ENCODE measurements at regions not wholly inside any gene's neighbourhood (a gene's known extent, or its start where the extent isn't known, plus 50 kb on each side); places are given as distances from the start of the nearest gene placed in this dataset.

DNA sequence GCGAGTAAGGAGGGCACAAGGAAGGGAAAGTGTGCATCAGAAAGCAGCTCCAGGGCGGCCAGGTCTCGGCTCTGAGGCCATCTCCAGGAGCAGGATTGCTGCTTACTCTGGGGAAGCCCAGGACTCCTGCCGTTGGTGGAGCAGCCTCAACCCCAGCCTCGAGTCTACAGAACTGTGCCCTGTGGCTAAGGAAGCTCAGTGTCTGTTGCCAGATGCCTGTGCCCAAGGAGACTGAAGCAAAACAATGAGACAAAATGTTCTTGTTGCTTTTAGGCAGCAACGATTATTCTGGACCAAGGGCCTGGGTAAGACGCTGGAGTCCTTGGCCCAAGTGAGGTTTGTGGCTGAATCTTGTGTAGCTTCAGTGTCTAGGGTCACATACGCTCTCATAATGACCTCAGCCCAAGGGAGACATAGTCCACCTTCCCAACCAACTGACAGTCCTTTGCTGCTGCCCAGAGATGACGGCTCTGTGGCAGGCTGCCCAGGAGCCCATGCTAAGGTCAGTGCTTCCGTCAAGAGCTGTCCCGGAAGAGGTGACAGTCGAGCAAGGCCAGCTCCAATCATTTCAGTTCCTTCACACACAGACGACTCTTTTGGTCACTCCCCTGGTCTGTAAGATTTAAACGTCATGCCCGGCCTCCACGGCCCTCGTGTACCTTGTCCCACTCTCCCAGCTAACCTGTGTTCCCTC is 223.8 kb downstream of the TTC32 start:
- TF ChIP-seq TAF1 (IDR thresholded peaks at IDR 0.05; ENCODE audit: borderline replicate concordance, insufficient read depth, low read length) (no peak), SIN3A (IDR thresholded peaks at IDR 0.05; ENCODE audit: borderline replicate concordance, insufficient read depth, low read length) (no peak), REST (IDR thresholded peaks at IDR 0.05; ENCODE audit: insufficient read depth in 1 of 2, low read depth in 2 of 2, low read length in 2 of 2) (no peak)

Measured in PFSK-1 (cell line).